Ovary (tissue), 7 donors: ENCODE measurements at regions not wholly inside any gene's neighbourhood (a gene's known extent, or its start where the extent isn't known, plus 50 kb on each side); places are given as distances from the start of the nearest gene placed in this dataset.

Experiments used
- DNase-seq, 5 donors: peaks; one replicate each; pipeline ENCODE4 v3.0.0-alpha.2; 2019 to 2020
- H3K27ac ChIP-seq, 2 donors: fragments of 200-600 bp; one replicate each; pipeline versions ENCODE4 v1.5.1 to v1.8.0; 2019 to 2022
- H3K27me3 ChIP-seq: fragments of 200-600 bp; one replicate; pipeline ENCODE4 v1.8.0; 2022
- H3K36me3 ChIP-seq: fragments of 200-600 bp; sonication (generic); one replicate; pipeline ENCODE4 v1.5.1; 2019
- H3K4me1 ChIP-seq: one replicate; pipeline ENCODE4 v1.8.1; 2013; ENCODE audit warnings: mild to moderate bottlenecking, moderate library complexity; ENCODE audit not compliant: insufficient read depth
- H3K4me3 ChIP-seq: fragments of 200-600 bp; sonication (generic); one replicate; pipeline ENCODE4 v1.5.1; 2017
- H3K9me3 ChIP-seq, 2 donors: fragments of 200-600 bp in 1 of 2; sonication (generic) in 1 of 2; one replicate each; pipeline versions ENCODE4 v1.5.1 to v1.8.1; 2013 to 2019; ENCODE audit warnings: mild to moderate bottlenecking in 1 of 2, moderate library complexity in 1 of 2
- EP300 ChIP-seq: sonication (generic); formaldehyde crosslinking; IDR thresholded peaks from one replicate; pipeline ENCODE4 v1.6.1; 2017; ENCODE audit warnings: antibody characterized with exemption
- POLR2A ChIP-seq: fragments of 450-650 bp; IDR thresholded peaks from one replicate; pipeline ENCODE4 v1.6.1; 2017; ENCODE audit warnings: antibody characterized with exemption, mild to moderate bottlenecking, moderate library complexity
- WGBS, 3 donors: extraction: QIAGEN DNeasy Blood & Tissue Kit in 1 of 3; methylation state at CpG; one replicate each; pipeline versions ENCODE4 v1.1.5 to v1.1.7; 2013 to 2017; 5-methylcytosine and 5-hydroxymethylcytosine counted together
- intact Hi-C, 4 donors: fragments of 100-400 bp; cut with DNase I; formaldehyde crosslinking; loops; one replicate each; pipeline versions ENCODE4 v1.11.0 to v1.15.1; 2022 to 2023
- TF ChIP-seq, protein P1 (sequence below), 3 donors: fragments of 450-650 bp in 2 of 3; fragments of 200-600 bp in 1 of 3; IDR thresholded peaks; one replicate each; pipeline versions ENCODE4 v1.5.1 to v1.8.0; 2016 to 2022; ENCODE audit warnings: antibody characterized with exemption in 3 of 3, mild to moderate bottlenecking in 1 of 3
- donor health status: DM: no; HTN: no; CAD: no; lungs with moderate emphysema.
- donor health status: DM: no; HTN: no; CAD: no.
- donor health status: Bipolar disorder and iron deficiency.
- donor health status: DM: no; HTN: no; CAD: no.
- donor health status: DM: yes; HTN: yes; CAD: no.

DNA sequence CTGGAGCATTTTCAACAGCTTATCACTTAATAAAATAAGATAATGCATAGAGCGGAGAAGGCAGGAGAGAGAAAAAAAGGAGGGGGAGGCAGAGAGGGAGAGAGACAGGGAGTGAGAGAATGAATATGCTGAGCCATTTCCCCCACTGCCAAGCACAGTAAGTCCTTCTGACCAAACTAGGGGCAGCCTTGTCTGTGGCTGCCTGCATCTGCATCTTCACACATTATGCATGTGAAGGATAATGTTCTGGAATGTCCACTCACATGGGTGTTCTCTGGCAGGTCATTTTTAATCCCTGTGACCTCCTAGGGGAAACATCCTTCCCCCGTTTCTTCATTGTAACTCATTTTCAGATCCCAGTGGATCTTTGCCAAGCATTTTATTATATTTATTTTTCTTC is 269.3 kb downstream of the FOXA2 start:
- 34 to 40% (median 34%) methylated on average over 2 of the region's 2 CpGs for WGBS, 3 donors
- intact Hi-C loops, result no loop called here
- no peaks in the 10 kb centered on the region for H3K4me1 ChIP-seq

DNA sequence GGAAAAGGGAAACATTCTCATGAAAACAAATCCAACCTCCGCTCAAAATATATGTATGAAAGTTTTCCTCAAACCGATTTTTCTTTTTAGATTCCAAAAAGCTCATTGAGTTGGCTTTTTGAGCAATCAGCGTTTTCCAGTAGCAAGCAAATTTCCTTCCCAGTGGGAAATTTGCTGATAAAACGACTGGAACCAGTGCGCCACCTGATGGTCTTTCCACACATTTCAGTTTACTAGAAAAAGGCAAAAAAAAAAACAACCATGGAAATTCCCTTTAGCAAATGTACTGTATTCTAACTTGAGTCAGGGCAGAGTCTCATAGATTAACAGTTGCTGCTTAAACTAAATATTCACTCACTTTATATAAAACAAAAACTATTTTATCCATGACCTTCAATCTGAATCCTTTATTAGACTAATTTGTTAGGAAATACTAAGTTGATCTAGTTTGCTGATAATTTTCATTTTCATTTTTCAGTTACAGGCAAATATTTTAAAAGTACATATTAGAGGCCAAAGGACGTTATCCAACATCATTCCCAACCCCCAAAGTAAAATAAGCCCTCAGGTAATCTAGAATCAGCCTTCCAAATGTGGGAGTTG is 271.5 kb downstream of the FOXA2 start:
- TF ChIP-seq, protein P1, sequence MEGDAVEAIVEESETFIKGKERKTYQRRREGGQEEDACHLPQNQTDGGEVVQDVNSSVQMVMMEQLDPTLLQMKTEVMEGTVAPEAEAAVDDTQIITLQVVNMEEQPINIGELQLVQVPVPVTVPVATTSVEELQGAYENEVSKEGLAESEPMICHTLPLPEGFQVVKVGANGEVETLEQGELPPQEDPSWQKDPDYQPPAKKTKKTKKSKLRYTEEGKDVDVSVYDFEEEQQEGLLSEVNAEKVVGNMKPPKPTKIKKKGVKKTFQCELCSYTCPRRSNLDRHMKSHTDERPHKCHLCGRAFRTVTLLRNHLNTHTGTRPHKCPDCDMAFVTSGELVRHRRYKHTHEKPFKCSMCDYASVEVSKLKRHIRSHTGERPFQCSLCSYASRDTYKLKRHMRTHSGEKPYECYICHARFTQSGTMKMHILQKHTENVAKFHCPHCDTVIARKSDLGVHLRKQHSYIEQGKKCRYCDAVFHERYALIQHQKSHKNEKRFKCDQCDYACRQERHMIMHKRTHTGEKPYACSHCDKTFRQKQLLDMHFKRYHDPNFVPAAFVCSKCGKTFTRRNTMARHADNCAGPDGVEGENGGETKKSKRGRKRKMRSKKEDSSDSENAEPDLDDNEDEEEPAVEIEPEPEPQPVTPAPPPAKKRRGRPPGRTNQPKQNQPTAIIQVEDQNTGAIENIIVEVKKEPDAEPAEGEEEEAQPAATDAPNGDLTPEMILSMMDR (IDR thresholded peaks at IDR 0.05), result no peak
- TF ChIP-seq POLR2A (no peak), EP300 (no peak)
- H3K27ac ChIP-seq, result no peak overlapping the region
- intact Hi-C loops, result no loop called here

More for the DNA sequence above, 269.3 kb downstream of the FOXA2 start:
- Histone ChIP-seq H3K27me3 (no peaks in the 10 kb centered on the region), H3K4me3 (no peak overlapping the region), H3K9me3 (no peaks in the 10 kb centered on the region), H3K27ac (no peak overlapping the region), H3K36me3 (no peaks in the 10 kb centered on the region)
- DNase-seq, result no peak
- TF ChIP-seq EP300 (no peak), POLR2A (no peak)
- TF ChIP-seq, protein P1 (IDR thresholded peaks at IDR 0.05), result no peak

DNA sequence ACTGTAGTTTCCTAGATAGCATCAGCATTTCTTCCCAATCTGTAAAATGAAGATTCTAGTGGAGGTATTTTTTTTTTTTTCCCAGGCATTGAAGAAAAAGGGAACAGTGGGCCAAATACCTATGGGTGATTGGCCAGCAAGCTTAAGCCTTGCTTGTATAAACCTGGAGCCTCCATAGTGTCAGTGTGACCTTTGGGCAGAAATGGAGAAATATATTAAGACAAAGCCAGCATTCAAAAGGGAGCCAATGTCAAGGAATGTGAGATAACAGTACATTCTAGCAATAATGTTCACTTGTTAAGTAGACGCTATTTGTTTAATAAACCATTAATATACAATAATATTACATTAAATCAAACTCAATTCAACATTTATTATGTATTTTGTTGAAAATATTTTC is 275.4 kb downstream of the FOXA2 start:
- no peaks in the 10 kb centered on the region for H3K4me1 ChIP-seq
- no peaks in the 10 kb centered on the region for H3K9me3 ChIP-seq
- no peak for DNase-seq
- intact Hi-C loops, result no loop called here
- WGBS, 3 donors, result 17 to 37% (median 20%) methylated on average over 1 of the region's 1 CpG
- no peaks in the 10 kb centered on the region for H3K27me3 ChIP-seq
- no peaks in the 10 kb centered on the region for H3K36me3 ChIP-seq
- no peak overlapping the region for H3K4me3 ChIP-seq
- H3K27ac ChIP-seq, result no peak overlapping the region
- TF ChIP-seq, protein P1 (IDR thresholded peaks at IDR 0.05), result no peak
- TF ChIP-seq POLR2A, result no peak
- no peak for TF ChIP-seq EP300

More for the DNA sequence above, 271.5 kb downstream of the FOXA2 start:
- no peak for DNase-seq
- no peak overlapping the region for H3K4me3 ChIP-seq
- H3K36me3 ChIP-seq, result no peaks in the 10 kb centered on the region
- H3K9me3 ChIP-seq, result no peaks in the 10 kb centered on the region
- WGBS, 3 donors, result 2% methylated on average over 6 of the region's 6 CpGs
- H3K4me1 ChIP-seq, result no peaks in the 10 kb centered on the region
- H3K27me3 ChIP-seq, result no peaks in the 10 kb centered on the region

DNA sequence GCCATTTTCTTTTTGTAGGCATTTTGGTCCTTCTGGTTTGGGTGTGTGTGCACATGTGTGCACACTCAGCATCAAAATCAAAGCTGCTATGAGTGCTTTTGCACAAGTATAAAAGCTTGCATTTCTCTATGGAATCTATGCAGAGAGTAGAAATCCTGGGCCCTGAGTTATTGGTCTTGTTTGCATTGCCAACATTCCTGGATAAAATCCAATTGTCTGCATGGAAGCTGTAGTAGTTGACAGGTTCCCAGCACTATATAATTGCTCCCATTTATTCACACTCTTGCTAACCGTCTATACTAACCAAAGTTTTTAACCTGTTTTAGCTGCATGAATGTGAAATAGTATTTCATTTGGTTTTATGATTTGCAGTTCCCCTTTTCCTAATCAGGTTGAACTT is 277.0 kb downstream of the FOXA2 start:
- Histone ChIP-seq H3K36me3 (no peaks in the 10 kb centered on the region), H3K27ac (no peak overlapping the region), H3K4me1 (no peaks in the 10 kb centered on the region), H3K27me3 (no peaks in the 10 kb centered on the region), H3K4me3 (no peak overlapping the region), H3K9me3 (no peaks in the 10 kb centered on the region)
- DNase-seq, result no peak
- TF ChIP-seq, protein P1 (IDR thresholded peaks at IDR 0.05), result no peak
- intact Hi-C loops, result no loop called here
- WGBS, 3 donors, result 7 to 11% (median 10%) methylated on average over 1 of the region's 1 CpG
